Retina (tissue), 1 donor: ENCODE measurements at regions not wholly inside any gene's neighbourhood (a gene's known extent, or its start where the extent isn't known, plus 50 kb on each side); places are given as distances from the start of the nearest gene placed in this dataset.

Experiments used
- DNase-seq: peaks from one replicate; pipeline ENCODE4 v3.0.0-alpha.2; 2016

GRCh38 chr14:61190341-61190740, 90.8 kb downstream of the TMEM30B start:
- DNase-seq = no peak

- peak; percentile 72 for DNase-seq
These were observed 91.9 kb downstream of the TMEM30B start for GRCh38 chr14:61188978-61189808.

- DNase-seq = peak; percentile 47
These were observed 92.9 kb downstream of the TMEM30B start for GRCh38 chr14:61188196-61188595.

- DNase-seq = peak; percentile 43
These were observed 93.8 kb downstream of the TMEM30B start for GRCh38 chr14:61187196-61187905.

GRCh38 chr14:61186341-61187195, 94.6 kb downstream of the TMEM30B start:
- DNase-seq = peak; percentile 32

- no peak for DNase-seq
These were observed 95.6 kb downstream of the TMEM30B start for GRCh38 chr14:61185534-61185933.

GRCh38 chr14:61184112-61184511, 97.0 kb downstream of the TMEM30B start:
- DNase-seq = no peak

GRCh38 chr14:61183196-61183885, 97.8 kb downstream of the TMEM30B start:
- no peak for DNase-seq

- DNase-seq = no peak
These were observed 101.2 kb downstream of the TMEM30B start for GRCh38 chr14:61179796-61180398.

- DNase-seq = no peak
These were observed 102.0 kb downstream of the TMEM30B start for GRCh38 chr14:61179061-61179690.

- DNase-seq = no peak
These were observed 102.7 kb downstream of the TMEM30B start for GRCh38 chr14:61178226-61179060.

- DNase-seq = no peak
These were observed 103.6 kb downstream of the TMEM30B start for GRCh38 chr14:61177279-61178225.

- DNase-seq = no peak
These were observed 104.5 kb downstream of the TMEM30B start for GRCh38 chr14:61176686-61177085.

GRCh38 chr14:61174987-61175386, 106.2 kb downstream of the TMEM30B start:
- DNase-seq = no peak

- DNase-seq = peak; percentile 32
These were observed 106.7 kb downstream of the TMEM30B start for GRCh38 chr14:61174441-61174891.

GRCh38 chr14:61171727-61172126, 109.4 kb downstream of the TMEM30B start:
- DNase-seq = no peak

- DNase-seq = no peak
These were observed 113.0 kb downstream of the TMEM30B start for GRCh38 chr14:61168141-61168540.

- DNase-seq = no peak
These were observed 113.5 kb downstream of the TMEM30B start for GRCh38 chr14:61167642-61168041.

GRCh38 chr14:61160798-61161197, 120.3 kb downstream of the TMEM30B start:
- DNase-seq = no peak
